Skeletal muscle tissue (tissue), 3 donors: ENCODE measurements at regions not wholly inside any gene's neighbourhood (a gene's known extent, or its start where the extent isn't known, plus 50 kb on each side); places are given as distances from the start of the nearest gene placed in this dataset.

Experiments
- H3K27ac ChIP-seq: one replicate; pipeline ENCODE4 v1.7.0; 2013; ENCODE audit warnings: mild to moderate bottlenecking, low read depth, low read length, inconsistent platforms
- H3K27me3 ChIP-seq, 3 donors: one replicate each; pipeline ENCODE4 v1.7.0; 2013; ENCODE audit warnings: low read length in 3 of 3; ENCODE audit not compliant: control insufficient read depth in 3 of 3, insufficient read depth in 3 of 3
- H3K36me3 ChIP-seq, 3 donors: one replicate each; pipeline ENCODE4 v1.7.0; 2013; ENCODE audit warnings: low read length in 3 of 3; ENCODE audit not compliant: control insufficient read depth in 3 of 3, insufficient read depth in 3 of 3
- H3K4me1 ChIP-seq, 3 donors: one replicate each; pipeline ENCODE4 v1.7.0; 2013; ENCODE audit warnings: low read length in 3 of 3, mild to moderate bottlenecking in 3 of 3; ENCODE audit not compliant: control insufficient read depth in 3 of 3, insufficient read depth in 3 of 3
- H3K4me3 ChIP-seq, 3 donors: one replicate each; pipeline ENCODE4 v1.7.0; 2013; ENCODE audit warnings: low read length in 3 of 3
- H3K9ac ChIP-seq, 3 donors: one replicate each; pipeline ENCODE4 v1.7.0; 2013; ENCODE audit warnings: low read length in 3 of 3, mild to moderate bottlenecking in 3 of 3, moderate library complexity in 2 of 3, low read depth in 1 of 3
- H3K9me3 ChIP-seq, 3 donors: one replicate each; pipeline ENCODE4 v1.7.0; 2013; ENCODE audit warnings: low read length in 3 of 3; ENCODE audit not compliant: control insufficient read depth in 3 of 3
- donor health status: Osteomylitis.

GRCh38 chr1:36565576-36566501 is 83.1 kb upstream of the CSF3R start:
- Histone ChIP-seq H3K4me1 (no peaks in the 10 kb centered on the region), H3K27ac (no peak overlapping the region), H3K9me3 (no peaks in the 10 kb centered on the region), H3K36me3 (no peaks in the 10 kb centered on the region), H3K4me3 (no peak overlapping the region), H3K9ac (no peak overlapping the region), H3K27me3 (peaks cover 0 to 21% (median 7%) of the 10 kb centered on the region in 3 donors)

- H3K9me3 ChIP-seq, result no peaks in the 10 kb centered on the region
- H3K4me1 ChIP-seq, result no peaks in the 10 kb centered on the region
- no peak overlapping the region for H3K27ac ChIP-seq
- no peak overlapping the region for H3K9ac ChIP-seq
- no peak overlapping the region for H3K4me3 ChIP-seq
- H3K27me3 ChIP-seq, result peaks cover 3 to 27% (median 21%) of the 10 kb centered on the region in 3 donors
- H3K36me3 ChIP-seq, result no peaks in the 10 kb centered on the region
These were observed 79.5 kb upstream of the CSF3R start for GRCh38 chr1:36562181-36562685.

GRCh38 chr1:36561361-36561724 is 78.6 kb upstream of the CSF3R start:
- no peak overlapping the region for H3K27ac ChIP-seq
- H3K27me3 ChIP-seq, result peaks cover 3 to 28% (median 23%) of the 10 kb centered on the region in 3 donors
- no peaks in the 10 kb centered on the region for H3K36me3 ChIP-seq

GRCh38 chr1:36560621-36561360 is 78.1 kb upstream of the CSF3R start:
- Histone ChIP-seq H3K27ac (no peak overlapping the region), H3K9ac (no peak overlapping the region), H3K4me1 (no peaks in the 10 kb centered on the region), H3K9me3 (no peaks in the 10 kb centered on the region), H3K4me3 (no peak overlapping the region), H3K36me3 (no peaks in the 10 kb centered on the region), H3K27me3 (peaks cover 3 to 29% (median 27%) of the 10 kb centered on the region in 3 donors)

More at GRCh38 chr1:36561361-36561724, 78.6 kb upstream of the CSF3R start:
- H3K4me3 ChIP-seq, result no peak overlapping the region
- H3K9ac ChIP-seq, result no peak overlapping the region
- no peaks in the 10 kb centered on the region for H3K4me1 ChIP-seq
- H3K9me3 ChIP-seq, result no peaks in the 10 kb centered on the region

- peaks cover 10 to 34% (median 31%) of the 10 kb centered on the region in 3 donors for H3K27me3 ChIP-seq
These were observed 77.5 kb upstream of the CSF3R start for GRCh38 chr1:36560177-36560576.

GRCh38 chr1:36559061-36559460 is 76.3 kb upstream of the CSF3R start:
- H3K36me3 ChIP-seq, result no peaks in the 10 kb centered on the region
- no peak overlapping the region for H3K4me3 ChIP-seq
- H3K9ac ChIP-seq, result no peak overlapping the region
- H3K4me1 ChIP-seq, result no peaks in the 10 kb centered on the region
- H3K9me3 ChIP-seq, result no peaks in the 10 kb centered on the region
- H3K27ac ChIP-seq, result no peak overlapping the region
- H3K27me3 ChIP-seq, result peaks cover 20 to 39% (median 37%) of the 10 kb centered on the region in 3 donors

More at GRCh38 chr1:36560177-36560576, 77.5 kb upstream of the CSF3R start:
- H3K27ac ChIP-seq, result no peak overlapping the region
- H3K9me3 ChIP-seq, result no peaks in the 10 kb centered on the region
- H3K36me3 ChIP-seq, result no peaks in the 10 kb centered on the region
- H3K4me3 ChIP-seq, result no peak overlapping the region
- H3K9ac ChIP-seq, result no peak overlapping the region
- no peaks in the 10 kb centered on the region for H3K4me1 ChIP-seq

- no peak overlapping the region for H3K9ac ChIP-seq
- no peak overlapping the region for H3K27ac ChIP-seq
- H3K36me3 ChIP-seq, result no peaks in the 10 kb centered on the region
- no peaks in the 10 kb centered on the region for H3K4me1 ChIP-seq
- no peak overlapping the region for H3K4me3 ChIP-seq
- H3K27me3 ChIP-seq, result peaks cover 37 to 56% (median 53%) of the 10 kb centered on the region in 3 donors
- no peaks in the 10 kb centered on the region for H3K9me3 ChIP-seq
These were observed 74.6 kb upstream of the CSF3R start for GRCh38 chr1:36557041-36558000.

- no peaks in the 10 kb centered on the region for H3K36me3 ChIP-seq
- no peaks in the 10 kb centered on the region for H3K9me3 ChIP-seq
- no peak overlapping the region for H3K27ac ChIP-seq
- H3K4me1 ChIP-seq, result no peaks in the 10 kb centered on the region
- H3K9ac ChIP-seq, result no peak overlapping the region
- H3K27me3 ChIP-seq, result peaks cover 40 to 54% (median 50%) of the 10 kb centered on the region in 3 donors
- no peak overlapping the region for H3K4me3 ChIP-seq
These were observed 72.3 kb upstream of the CSF3R start for GRCh38 chr1:36555041-36555440.

- no peak overlapping the region for H3K27ac ChIP-seq
- no peak overlapping the region for H3K4me3 ChIP-seq
- no peaks in the 10 kb centered on the region for H3K9me3 ChIP-seq
- peaks cover 38 to 50% (median 45%) of the 10 kb centered on the region in 3 donors for H3K27me3 ChIP-seq
- H3K9ac ChIP-seq, result no peak overlapping the region
- H3K36me3 ChIP-seq, result no peaks in the 10 kb centered on the region
- H3K4me1 ChIP-seq, result no peaks in the 10 kb centered on the region
These were observed 71.6 kb upstream of the CSF3R start for GRCh38 chr1:36554323-36554628.
